HEK293 (cell line): ENCODE measurements at regions not wholly inside any gene's neighbourhood (a gene's known extent, or its start where the extent isn't known, plus 50 kb on each side); places are given as distances from the start of the nearest gene placed in this dataset.

Experiments
- CTCF ChIA-PET: fragments of 350-600 bp; formaldehyde crosslinking; extraction: SDS; loops from one replicate; lab custom pipeline; 2021; ENCODE audit warnings: antibody characterized with exemption; lab: Yijun Ruan, JAX
- POLR2A ChIA-PET: fragments of 300-600 bp; formaldehyde crosslinking; extraction: SDS; loops from one replicate; lab custom pipeline; 2020; ENCODE audit warnings: antibody characterized with exemption, inconsistent platforms; lab: Yijun Ruan, JAX
- H3K27ac ChIP-seq: fragments of 200-500 bp; sonication (Bioruptor generic); 2 replicates; pipeline ENCODE4 v1.5.1; 2014; ENCODE audit warnings: low read depth, low read length, control low read depth, inconsistent platforms; ENCODE audit errors: extremely low read depth
- H3K36me3 ChIP-seq, 2 experiments: fragments of 200-500 bp in 1 of 2; sonication (Bioruptor generic) in 1 of 2; 1 replicate in 1 of 2; 2 replicates in 1 of 2; pipeline ENCODE4 v1.5.1; 2014 to 2017; ENCODE audit warnings: inconsistent platforms in 2 of 2, low read length in 2 of 2; ENCODE audit not compliant: control insufficient read depth in 2 of 2, insufficient read depth in 1 of 2
- H3K4me1 ChIP-seq: fragments of 200-500 bp; sonication (Bioruptor generic); 2 replicates; pipeline ENCODE4 v1.5.1; 2014; ENCODE audit warnings: mild to moderate bottlenecking, low read length, inconsistent platforms; ENCODE audit not compliant: control insufficient read depth, insufficient read depth
- H3K4me3 ChIP-seq: 2 replicates; pipeline ENCODE4 v1.5.1; 2011; ENCODE audit warnings: low read depth, mild to moderate bottlenecking, control low read depth, low read length, moderate library complexity
- H3K9me3 ChIP-seq: fragments of 200-500 bp; sonication (Bioruptor generic); 2 replicates; pipeline ENCODE4 v1.5.1; 2014; ENCODE audit warnings: low read depth, low read length, inconsistent platforms; ENCODE audit not compliant: control insufficient read depth, insufficient read depth
- AEBP2 ChIP-seq: fragments of 450-650 bp; formaldehyde crosslinking; IDR thresholded peaks from 2 replicates; pipeline ENCODE4 v1.5.1; 2016; ENCODE audit warnings: missing biosample characterization, missing genetic modification characterization, borderline replicate concordance
- FEZF1 ChIP-seq: fragments of 450-650 bp; formaldehyde crosslinking; IDR thresholded peaks from 2 replicates; pipeline ENCODE4 v1.5.1; 2016; ENCODE audit warnings: missing biosample characterization, missing genetic modification characterization
- HOXA7 ChIP-seq: sonication (generic); formaldehyde crosslinking; IDR thresholded peaks from 2 replicates; pipeline ENCODE4 v1.8.1; 2022; ENCODE audit warnings: missing genetic modification reagents, borderline replicate concordance
- OSR2 ChIP-seq: fragments of 450-650 bp; formaldehyde crosslinking; IDR thresholded peaks from 2 replicates; pipeline ENCODE4 v1.5.1; 2016; ENCODE audit warnings: missing biosample characterization, missing genetic modification characterization
- SALL2 ChIP-seq: fragments of 450-650 bp; formaldehyde crosslinking; IDR thresholded peaks from 2 replicates; pipeline ENCODE4 v1.5.0; 2017; ENCODE audit warnings: missing biosample characterization, mild to moderate bottlenecking, missing genetic modification characterization, borderline replicate concordance
- SP3 ChIP-seq: fragments of 450-650 bp; formaldehyde crosslinking; IDR thresholded peaks from 2 replicates; pipeline ENCODE4 v1.5.1; 2016; ENCODE audit warnings: missing biosample characterization, missing genetic modification characterization
- ZBTB20 ChIP-seq: fragments of 450-650 bp; formaldehyde crosslinking; IDR thresholded peaks from 2 replicates; pipeline ENCODE4 v1.5.1; 2016; ENCODE audit warnings: missing biosample characterization, missing genetic modification characterization
- ZBTB21 ChIP-seq: fragments of 450-650 bp; formaldehyde crosslinking; IDR thresholded peaks from 2 replicates; pipeline ENCODE4 v1.5.1; 2017; ENCODE audit warnings: missing biosample characterization, missing genetic modification characterization
- ZFP37 ChIP-seq: fragments of 450-650 bp; formaldehyde crosslinking; IDR thresholded peaks from 2 replicates; pipeline ENCODE4 v1.5.1; 2016; ENCODE audit warnings: missing biosample characterization, missing genetic modification characterization
- ZNF112 ChIP-seq: fragments of 450-650 bp; formaldehyde crosslinking; IDR thresholded peaks from 2 replicates; pipeline ENCODE4 v1.5.0; 2017; ENCODE audit warnings: missing biosample characterization, missing genetic modification characterization
- ZNF155 ChIP-seq: fragments of 450-650 bp; formaldehyde crosslinking; IDR thresholded peaks from 2 replicates; pipeline ENCODE4 v1.5.1; 2016; ENCODE audit warnings: missing biosample characterization, missing genetic modification characterization
- ZNF184 ChIP-seq: fragments of 450-650 bp; IDR thresholded peaks from 2 replicates; pipeline ENCODE4 v1.5.1; 2018; ENCODE audit warnings: missing biosample characterization, mild to moderate bottlenecking, missing genetic modification characterization
- ZNF19 ChIP-seq: fragments of 450-650 bp; formaldehyde crosslinking; IDR thresholded peaks from 2 replicates; pipeline ENCODE4; 2016; ENCODE audit warnings: missing biosample characterization, missing genetic modification characterization, low read depth
- ZNF266 ChIP-seq: fragments of 450-650 bp; formaldehyde crosslinking; IDR thresholded peaks from 2 replicates; pipeline ENCODE4 v1.5.1; 2016; ENCODE audit warnings: missing biosample characterization, missing genetic modification characterization, low read depth
- ZNF280C ChIP-seq: fragments of 450-650 bp; formaldehyde crosslinking; IDR thresholded peaks from 2 replicates; pipeline ENCODE4 v1.5.1; 2016; ENCODE audit warnings: missing biosample characterization, missing genetic modification characterization
- ZNF350 ChIP-seq: fragments of 450-650 bp; formaldehyde crosslinking; IDR thresholded peaks from 2 replicates; pipeline ENCODE4 v1.5.0; 2017; ENCODE audit warnings: missing biosample characterization, mild to moderate bottlenecking, missing genetic modification characterization
- ZNF354C ChIP-seq: fragments of 450-650 bp; formaldehyde crosslinking; IDR thresholded peaks from 2 replicates; pipeline ENCODE4 v1.5.1; 2016; ENCODE audit warnings: missing biosample characterization, missing genetic modification characterization, low read depth, borderline replicate concordance
- ZNF423 ChIP-seq: fragments of 450-650 bp; formaldehyde crosslinking; IDR thresholded peaks from 2 replicates; pipeline ENCODE4 v1.5.1; 2016; ENCODE audit warnings: missing biosample characterization, missing genetic modification characterization
- ZNF488 ChIP-seq: fragments of 450-650 bp; formaldehyde crosslinking; IDR thresholded peaks from 2 replicates; pipeline ENCODE4 v1.5.1; 2016; ENCODE audit warnings: missing biosample characterization, missing genetic modification characterization
- ZNF548 ChIP-seq: fragments of 450-650 bp; formaldehyde crosslinking; IDR thresholded peaks from 2 replicates; pipeline ENCODE4 v1.5.1; 2016; ENCODE audit warnings: missing biosample characterization, missing genetic modification characterization
- ZNF561 ChIP-seq: fragments of 450-650 bp; IDR thresholded peaks from 2 replicates; pipeline ENCODE4 v1.5.1; 2018; ENCODE audit warnings: missing biosample characterization, missing genetic modification characterization, borderline replicate concordance
- ZNF629 ChIP-seq: fragments of 450-650 bp; formaldehyde crosslinking; IDR thresholded peaks from 2 replicates; pipeline ENCODE4 v1.5.1; 2017; ENCODE audit warnings: missing biosample characterization, missing genetic modification characterization
- ZNF639 ChIP-seq: fragments of 450-650 bp; formaldehyde crosslinking; IDR thresholded peaks from 2 replicates; pipeline ENCODE4 v1.5.1; 2016; ENCODE audit warnings: missing biosample characterization, missing genetic modification characterization
- ZNF704 ChIP-seq: fragments of 450-650 bp; formaldehyde crosslinking; IDR thresholded peaks from 2 replicates; pipeline ENCODE4 v1.5.1; 2016; ENCODE audit warnings: missing biosample characterization, missing genetic modification characterization
- ZNF776 ChIP-seq: fragments of 450-650 bp; formaldehyde crosslinking; IDR thresholded peaks from 2 replicates; pipeline ENCODE4 v1.5.0; 2017; ENCODE audit warnings: missing biosample characterization, missing genetic modification characterization, borderline replicate concordance
- ZSCAN23 ChIP-seq: fragments of 450-650 bp; formaldehyde crosslinking; IDR thresholded peaks from 2 replicates; pipeline ENCODE4 v1.5.1; 2016; ENCODE audit warnings: missing biosample characterization, missing genetic modification characterization

- no peaks in the 10 kb centered on the region for H3K4me1 ChIP-seq
- no peak overlapping the region for H3K27ac ChIP-seq
- POLR2A ChIA-PET = no interaction called here
- H3K36me3 ChIP-seq = no peaks in the 10 kb centered on the region
- H3K9me3 ChIP-seq = no peaks in the 10 kb centered on the region
- H3K4me3 ChIP-seq = no peak overlapping the region
- TF ChIP-seq ZNF155 (tag by site-specific recombination) = no peak
- no peak for TF ChIP-seq ZBTB20 (tag by site-specific recombination)
- TF ChIP-seq ZNF629 (tag by site-specific recombination) = no peak
- no peak for TF ChIP-seq ZNF19 (tag by site-specific recombination)
- no peak for TF ChIP-seq ZNF488
- no peak for TF ChIP-seq ZNF548 (tag by site-specific recombination)
- TF ChIP-seq ZSCAN23 = no peak
- TF ChIP-seq ZNF112 (tag by site-specific recombination) = no peak
- TF ChIP-seq ZNF776 (tag by site-specific recombination) = no peak
- TF ChIP-seq SP3 = no peak
- no peak for TF ChIP-seq OSR2 (tag by site-specific recombination)
- TF ChIP-seq ZBTB21 = no peak
- TF ChIP-seq, all 188 proteins: peak for 0
- CTCF ChIA-PET = no interaction called here
Measured at GRCh38 chr17:72226322-72226721, 105.5 kb downstream of the SOX9 start.

- ChIA-PET POLR2A (no interaction called here), CTCF (interaction anchor here (0.6 to 0.7 kb wide), 2 partner anchors 234 to 1111 kb away, joined by 3 to 4 read pairs; no protein-coding TSS in a partner anchor)
- peaks cover 13% of the 10 kb centered on the region for H3K4me1 ChIP-seq
- TF ChIP-seq ZNF280C (tag by site-specific recombination) = no peak
- no peak for TF ChIP-seq SALL2 (tag by site-specific recombination)
- no peak for TF ChIP-seq ZNF423 (tag by site-specific recombination)
- TF ChIP-seq HOXA7 (CRISPR knock-in tag) = no peak
- no peak for TF ChIP-seq ZNF350 (tag by site-specific recombination)
- TF ChIP-seq ZNF704 (tag by site-specific recombination) = no peak
- 0 out of 2 replicates have a peak, but pooled peaks have one; percentile 25 for TF ChIP-seq OSR2 (tag by site-specific recombination)
- TF ChIP-seq FEZF1 (tag by site-specific recombination) = peak; percentile 78
- no peak for TF ChIP-seq ZNF354C
- H3K4me3 ChIP-seq = no peak overlapping the region
- H3K9me3 ChIP-seq = no peaks in the 10 kb centered on the region
- no peaks in the 10 kb centered on the region for H3K36me3 ChIP-seq
- H3K27ac ChIP-seq = peak overlapping the region; percentile 24; the same call in 1 of the 2 replicates
Measured at GRCh38 chr17:72233986-72234385, 113.2 kb downstream of the SOX9 start.

- H3K4me1 ChIP-seq = peaks cover 13% of the 10 kb centered on the region
- no peaks in the 10 kb centered on the region for H3K36me3 ChIP-seq
- no peak overlapping the region for H3K4me3 ChIP-seq
- ChIA-PET CTCF (interaction anchor here (0.7 kb wide), 2 partner anchors 10 to 24 kb away, joined by 3 read pairs; no protein-coding TSS in a partner anchor), POLR2A (no interaction called here)
- no peaks in the 10 kb centered on the region for H3K9me3 ChIP-seq
- H3K27ac ChIP-seq = no peak overlapping the region
- TF ChIP-seq ZNF639 (tag by site-specific recombination) (no peak), OSR2 (tag by site-specific recombination) (no peak), ZNF561 (tag by site-specific recombination) (no peak), ZNF184 (tag by site-specific recombination) (no peak), ZNF488 (no peak), ZNF266 (no peak), ZFP37 (tag by site-specific recombination) (no peak), AEBP2 (no peak)
Measured at GRCh38 chr17:72234985-72235384, 114.2 kb downstream of the SOX9 start.
